Mucosa of descending colon (tissue), 3 donors: ENCODE measurements at regions not wholly inside any gene's neighbourhood (a gene's known extent, or its start where the extent isn't known, plus 50 kb on each side); places are given as distances from the start of the nearest gene placed in this dataset.

Source experiments
- ATAC-seq: fragments of 200-7000 bp; cut with Tn5 transposase; one replicate; pipeline ENCODE4 v1.9.1; 2020; ENCODE audit warnings: mild to moderate bottlenecking, moderate library complexity
- DNase-seq, 3 donors: peaks; one replicate each; pipeline ENCODE4 v3.0.0-alpha.2; 2020
- H3K36me3 ChIP-seq: fragments of 200-600 bp; one replicate; pipeline ENCODE4 v1.8.0; 2021; ENCODE audit warnings: low read depth, mild to moderate bottlenecking
- H3K4me1 ChIP-seq: fragments of 200-600 bp; one replicate; pipeline ENCODE4 v1.8.0; 2021; ENCODE audit warnings: low read depth, mild to moderate bottlenecking
- H3K4me3 ChIP-seq: fragments of 200-600 bp; one replicate; pipeline ENCODE4 v1.8.0; 2021; ENCODE audit warnings: mild to moderate bottlenecking
- H3K9me3 ChIP-seq: fragments of 200-600 bp; one replicate; pipeline ENCODE4 v1.8.0; 2021; ENCODE audit warnings: mild to moderate bottlenecking
- CTCF ChIP-seq: fragments of 200-600 bp; IDR thresholded peaks from one replicate; pipeline ENCODE4 v1.8.0; 2022; ENCODE audit warnings: antibody characterized with exemption, mild to moderate bottlenecking
- intact Hi-C, 2 donors: fragments of 100-400 bp; cut with DNase I in 1 of 2; cut with micrococcal nuclease in 1 of 2; formaldehyde crosslinking; loops; one replicate each; pipeline versions ENCODE4 v1.11.0 to v1.11.1; 2022; cut with DNase I, micrococcal nuclease
- donor health status: DM: no; HTN: no; CAD: no; lungs with moderate emphysema.
- donor health status: DM: no; HTN: no; CAD: no.
- donor health status: DM: no; HTN: yes; CAD: no.

GRCh38 chr3:194225988-194226663 is 90.2 kb downstream of the HES1 start:
- ATAC-seq (no peak), DNase-seq (no peak)
- intact Hi-C loops, result no loop called here
- H3K36me3 ChIP-seq, result no peaks in the 10 kb centered on the region
- TF ChIP-seq CTCF, result no peak
- H3K4me3 ChIP-seq, result no peak overlapping the region
- no peaks in the 10 kb centered on the region for H3K9me3 ChIP-seq
- no peaks in the 10 kb centered on the region for H3K4me1 ChIP-seq

GRCh38 chr3:194231929-194232832 is 96.2 kb downstream of the HES1 start:
- intact Hi-C loops, result no loop called here
- H3K4me1 ChIP-seq, result no peaks in the 10 kb centered on the region
- DNase-seq (no peak), ATAC-seq (no peak)
- H3K9me3 ChIP-seq, result no peaks in the 10 kb centered on the region
- no peak for TF ChIP-seq CTCF
- H3K4me3 ChIP-seq, result no peak overlapping the region
- H3K36me3 ChIP-seq, result no peaks in the 10 kb centered on the region

- Histone ChIP-seq H3K4me1 (no peaks in the 10 kb centered on the region), H3K9me3 (no peaks in the 10 kb centered on the region), H3K36me3 (no peaks in the 10 kb centered on the region), H3K4me3 (no peak overlapping the region)
- DNase-seq, result no peak
- intact Hi-C loops, result no loop called here
- ATAC-seq, result no peak
- TF ChIP-seq CTCF, result no peak
These were observed 97.2 kb downstream of the HES1 start for GRCh38 chr3:194233150-194233549.

- intact Hi-C loops, result no loop called here
These were observed 99.2 kb downstream of the HES1 start for GRCh38 chr3:194235160-194235559.

GRCh38 chr3:194237110-194237509 is 101.2 kb downstream of the HES1 start:
- no peaks in the 10 kb centered on the region for H3K9me3 ChIP-seq
- H3K36me3 ChIP-seq, result no peaks in the 10 kb centered on the region
- intact Hi-C loops, result no loop called here
- DNase-seq (no peak), ATAC-seq (no peak)
- no peak overlapping the region for H3K4me3 ChIP-seq
- H3K4me1 ChIP-seq, result no peaks in the 10 kb centered on the region
- TF ChIP-seq CTCF, result no peak

More at GRCh38 chr3:194235160-194235559, 99.2 kb downstream of the HES1 start:
- H3K4me3 ChIP-seq, result no peak overlapping the region
- H3K4me1 ChIP-seq, result no peaks in the 10 kb centered on the region
- no peak for DNase-seq
- no peak for ATAC-seq
- TF ChIP-seq CTCF, result no peak
- H3K9me3 ChIP-seq, result no peaks in the 10 kb centered on the region
- H3K36me3 ChIP-seq, result no peaks in the 10 kb centered on the region
